AG04450 (cell line): ENCODE measurements at regions not wholly inside any gene's neighbourhood (a gene's known extent, or its start where the extent isn't known, plus 50 kb on each side); places are given as distances from the start of the nearest gene placed in this dataset.

Experiments used
- CTCF ChIA-PET: fragments of 300-600, 350-600 bp; formaldehyde crosslinking; extraction: SDS; loops from one replicate; lab custom pipeline; 2022; ENCODE audit warnings: antibody characterized with exemption, inconsistent platforms; lab: Charles Lee
- POLR2A ChIA-PET: fragments of 350-600 bp; formaldehyde crosslinking; extraction: SDS; loops from one replicate; lab custom pipeline; 2021; ENCODE audit warnings: antibody characterized with exemption, inconsistent platforms; lab: Yijun Ruan, JAX
- DNase-seq: peaks from one replicate; pipeline ENCODE4 v3.0.0-alpha.2; 2011; ENCODE audit warnings: low read depth, low spot score
- H3K27ac ChIP-seq: one replicate; pipeline ENCODE4 v1.5.1; 2012; ENCODE audit warnings: low read depth, low read length, control low read depth
- H3K27me3 ChIP-seq: one replicate; pipeline ENCODE4 v1.6.0; 2012; ENCODE audit warnings: low read length; ENCODE audit not compliant: control insufficient read depth, insufficient read depth
- H3K4me3 ChIP-seq: 2 replicates; pipeline ENCODE4 v1.5.1; 2011; ENCODE audit warnings: mild to moderate bottlenecking, low read depth, low read length, control low read depth
- H3K9me3 ChIP-seq: 2 replicates; pipeline ENCODE4 v1.5.1; 2012; ENCODE audit warnings: low read length; ENCODE audit not compliant: control insufficient read depth, insufficient read depth
- CTCF ChIP-seq: IDR thresholded peaks from 2 replicates; pipeline ENCODE4 v1.5.1; 2011; ENCODE audit warnings: low read depth, low read length, control low read depth, inconsistent platforms

- H3K27ac ChIP-seq, result no peak overlapping the region
- TF ChIP-seq CTCF, result no peak
- DNase-seq, result no peak
- H3K27me3 ChIP-seq, result no peaks in the 10 kb centered on the region
- CTCF ChIA-PET, result no interaction called here
- H3K9me3 ChIP-seq, result peaks cover 4% of the 10 kb centered on the region
- POLR2A ChIA-PET, result no interaction called here
- H3K4me3 ChIP-seq, result no peak overlapping the region
Measured at GRCh38 chr11:98836156-98836555, 184.6 kb upstream of the CNTN5 start.

GRCh38 chr11:98842187-98842586, 178.6 kb upstream of the CNTN5 start:
- ChIA-PET CTCF (no interaction called here), POLR2A (no interaction called here)
- Histone ChIP-seq H3K27me3 (no peaks in the 10 kb centered on the region), H3K4me3 (no peak overlapping the region), H3K9me3 (peaks cover 17% of the 10 kb centered on the region), H3K27ac (no peak overlapping the region)
- DNase-seq, result no peak
- TF ChIP-seq CTCF, result no peak

GRCh38 chr11:98862169-98862568, 158.6 kb upstream of the CNTN5 start:
- DNase-seq, result no peak

GRCh38 chr11:98871690-98872089, 149.1 kb upstream of the CNTN5 start:
- no peak for DNase-seq
- H3K9me3 ChIP-seq, result peaks cover 9% of the 10 kb centered on the region; the same call in 1 of the 2 replicates
- no peaks in the 10 kb centered on the region for H3K27me3 ChIP-seq
- CTCF ChIA-PET, result no interaction called here
- POLR2A ChIA-PET, result no interaction called here
- no peak overlapping the region for H3K27ac ChIP-seq
- no peak overlapping the region for H3K4me3 ChIP-seq
- TF ChIP-seq CTCF, result no peak

More at GRCh38 chr11:98862169-98862568, 158.6 kb upstream of the CNTN5 start:
- Histone ChIP-seq H3K9me3 (peaks cover 14% of the 10 kb centered on the region), H3K4me3 (no peak overlapping the region), H3K27me3 (no peaks in the 10 kb centered on the region), H3K27ac (no peak overlapping the region)
- TF ChIP-seq CTCF, result no peak
- ChIA-PET CTCF (no interaction called here), POLR2A (no interaction called here)

- no peak overlapping the region for H3K4me3 ChIP-seq
- H3K27ac ChIP-seq, result no peak overlapping the region
- no peak for DNase-seq
- H3K9me3 ChIP-seq, result peaks cover 9% of the 10 kb centered on the region; the same call in 1 of the 2 replicates
- ChIA-PET CTCF (no interaction called here), POLR2A (no interaction called here)
- H3K27me3 ChIP-seq, result no peaks in the 10 kb centered on the region
- no peak for TF ChIP-seq CTCF
Measured at GRCh38 chr11:98874050-98874449, 146.7 kb upstream of the CNTN5 start.
